ENCODE measurements at regions not wholly inside any gene's neighbourhood (a gene's known extent, or its start where the extent isn't known, plus 50 kb on each side); places are given as distances from the start of the nearest gene placed in this dataset.
"Not testable (repeated sequence)": the region's sequence is repeated elsewhere in the genome, so short reads cannot be mapped to it uniquely, and the experiment has no call there.

DNA sequence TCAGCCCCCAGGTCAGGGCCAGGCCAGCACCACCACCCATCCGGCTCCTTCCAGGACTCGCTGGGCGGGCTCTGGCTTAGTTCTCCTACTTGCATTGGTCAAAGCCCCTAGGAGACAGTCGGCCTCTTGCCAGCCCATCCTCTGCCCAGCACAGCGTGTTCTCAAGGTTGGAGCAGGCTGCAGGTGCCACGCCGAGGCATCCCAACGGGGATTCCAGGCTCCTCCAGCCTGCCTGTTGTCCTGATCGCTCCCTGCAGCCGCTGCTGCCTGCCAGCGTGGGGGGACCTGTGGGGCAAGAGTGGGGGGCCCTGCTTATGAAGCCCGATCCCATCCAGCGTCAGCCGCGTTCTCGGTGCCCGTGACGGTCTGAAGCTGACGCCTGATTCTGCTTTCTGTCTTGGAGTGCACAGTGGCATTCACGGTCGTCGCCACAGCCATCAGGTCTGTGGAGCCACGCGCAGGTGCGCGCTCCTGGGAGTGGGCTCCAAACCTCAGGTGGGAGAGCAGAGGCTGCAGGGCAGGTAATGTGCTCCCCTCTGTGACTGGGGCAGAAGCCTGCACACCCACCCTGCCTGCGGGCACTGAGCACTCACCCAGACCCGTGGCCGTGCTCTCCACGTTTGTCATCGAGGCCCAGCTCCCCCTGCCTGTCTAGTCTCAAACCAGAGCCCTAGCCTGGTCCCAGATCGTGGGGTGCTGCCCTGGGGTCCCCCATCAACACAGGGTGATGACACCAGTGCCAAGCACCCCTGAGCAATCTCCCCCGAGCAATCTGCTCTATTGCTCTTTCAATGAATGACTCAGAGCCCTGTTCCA lies 991.6 kb downstream of the BRD1 start:
- DNase-seq (ENCODE audit: low spot score): no peak

DNA sequence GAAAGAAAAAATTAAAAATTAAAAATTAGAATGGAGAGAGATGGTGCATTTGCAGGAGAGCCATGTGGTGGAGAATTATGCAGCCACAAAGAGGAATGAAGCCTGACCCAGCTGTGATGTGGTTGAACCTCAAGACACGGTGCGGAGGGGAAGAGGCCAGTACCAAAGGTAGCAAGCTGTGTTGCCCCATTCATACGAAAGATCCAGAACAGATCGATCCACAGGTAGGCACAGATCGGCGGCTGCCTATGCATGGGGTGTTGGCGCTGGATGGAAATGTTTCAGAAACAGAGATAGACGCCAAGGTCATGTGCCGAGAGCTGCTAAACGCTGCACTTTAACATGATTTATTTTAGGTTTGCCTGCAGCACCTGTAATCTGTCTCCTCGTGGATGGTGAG lies 992.3 kb downstream of the BRD1 start:
- DNase-seq (ENCODE audit: low spot score): no peak

DNA sequence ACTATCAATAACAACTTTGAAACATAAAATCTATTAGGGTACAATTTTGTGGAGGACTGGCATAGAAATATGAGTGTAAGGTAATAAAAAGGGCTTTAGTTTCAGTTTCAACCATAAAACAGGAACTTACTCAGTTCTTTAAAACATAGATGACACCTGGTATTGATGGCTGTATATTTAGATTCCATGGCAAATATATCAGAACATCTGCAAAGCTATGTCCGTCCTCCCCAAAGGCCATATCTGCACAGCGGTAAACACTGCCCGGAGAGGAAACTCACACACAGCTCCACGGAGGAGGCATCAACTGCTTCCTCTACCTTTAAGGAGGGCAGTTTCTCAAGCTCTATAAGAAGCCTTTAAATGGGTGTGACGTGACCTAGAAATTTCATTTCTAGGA lies 993.3 kb downstream of the BRD1 start:
- DNase-seq (ENCODE audit: low spot score): no peak

DNA sequence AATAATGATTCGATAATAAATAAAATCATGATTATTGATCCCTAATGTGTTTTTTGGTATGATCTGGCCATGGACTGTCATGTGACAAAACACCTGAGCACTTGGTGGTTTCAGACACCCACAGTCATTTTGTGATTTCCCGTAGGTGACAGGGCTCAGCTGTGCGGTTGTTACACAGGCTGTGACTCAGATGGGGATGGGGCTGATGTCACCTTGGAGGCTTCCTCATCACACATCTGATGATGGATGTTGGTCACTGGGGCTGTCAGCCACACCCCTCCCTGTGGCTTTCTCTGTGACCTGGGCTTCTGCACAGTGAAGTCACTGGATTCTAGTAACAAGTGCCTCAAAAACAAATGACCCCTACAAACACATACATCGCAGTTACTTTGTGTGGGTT lies 995.1 kb downstream of the BRD1 start:
- peak; percentile 93 for DNase-seq (ENCODE audit: low spot score)

DNA sequence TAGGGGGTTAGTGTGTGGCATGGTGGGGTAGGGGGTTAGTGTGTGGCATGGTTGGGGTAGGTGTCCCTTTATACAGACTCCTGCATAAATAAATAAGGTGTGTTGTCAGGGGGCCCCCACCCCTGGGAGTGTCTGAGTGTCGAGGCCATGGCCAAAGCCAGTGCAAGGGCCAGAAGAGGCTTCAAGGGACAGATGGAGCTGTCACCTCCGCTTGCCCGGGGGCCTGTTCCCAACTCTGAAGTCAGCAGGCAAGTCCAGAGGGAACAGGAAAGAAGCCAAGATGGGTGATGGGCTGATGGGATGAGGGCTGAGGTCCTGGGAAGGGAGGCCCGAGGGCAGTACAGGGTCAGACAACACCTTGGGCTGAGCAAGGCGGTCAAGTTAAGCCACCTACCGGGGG lies 997.8 kb downstream of the BRD1 start:
- DNase-seq (ENCODE audit: low spot score): no peak

DNA sequence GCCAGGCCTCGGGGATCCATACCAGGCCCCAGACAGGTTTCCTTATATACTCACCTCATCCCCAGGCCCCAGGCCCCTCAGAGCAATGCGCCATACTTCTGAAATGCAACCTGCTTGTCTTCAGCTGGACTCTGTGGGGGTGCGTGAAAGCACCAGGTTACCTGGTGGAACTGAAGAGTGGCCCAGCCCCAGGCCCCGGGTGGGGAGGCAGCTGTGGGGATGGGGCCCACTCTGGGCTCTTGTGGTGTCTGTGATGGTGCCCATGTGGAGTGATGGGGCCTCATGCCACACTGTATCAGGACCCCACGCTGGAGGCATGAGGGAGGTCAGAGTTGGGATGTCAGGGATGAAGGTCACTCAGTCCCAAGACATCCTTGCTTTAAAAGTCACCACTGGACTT lies 999.0 kb downstream of the BRD1 start:
- no peak for DNase-seq (ENCODE audit: low spot score)

DNA sequence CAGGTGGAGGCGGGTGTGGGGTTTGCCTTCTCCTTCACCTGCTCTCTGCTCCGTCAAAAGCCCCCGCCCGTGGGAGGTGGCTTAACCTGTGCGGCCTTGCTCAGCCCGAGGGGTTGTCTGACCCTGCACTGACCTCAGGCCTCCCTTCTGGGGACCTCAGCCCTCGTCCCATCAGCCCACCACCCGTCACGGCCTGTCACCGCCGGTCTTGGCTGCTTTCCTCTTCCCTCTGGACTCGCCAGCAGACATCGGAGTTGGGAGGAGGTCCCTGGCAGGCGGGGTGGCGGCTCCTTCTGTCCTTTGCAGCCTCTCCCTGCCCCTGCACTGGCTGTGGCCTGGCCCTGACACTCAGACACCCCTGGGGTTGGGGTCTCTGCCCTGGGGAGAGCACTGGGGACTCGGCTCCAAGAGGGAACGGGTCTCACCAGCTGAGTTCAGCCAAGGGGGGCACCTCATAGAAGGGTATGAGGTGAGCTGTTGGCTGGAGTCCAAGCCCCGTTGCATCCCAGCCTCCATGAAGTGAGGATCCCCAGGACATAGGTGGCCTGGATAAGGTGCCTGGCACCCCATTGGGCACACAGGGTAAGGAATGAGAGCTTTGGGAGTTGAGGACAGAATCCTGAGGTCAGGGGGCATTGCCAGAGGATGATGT lies 999.6 kb downstream of the BRD1 start:
- no peak for DNase-seq (ENCODE audit: low spot score)

DNA sequence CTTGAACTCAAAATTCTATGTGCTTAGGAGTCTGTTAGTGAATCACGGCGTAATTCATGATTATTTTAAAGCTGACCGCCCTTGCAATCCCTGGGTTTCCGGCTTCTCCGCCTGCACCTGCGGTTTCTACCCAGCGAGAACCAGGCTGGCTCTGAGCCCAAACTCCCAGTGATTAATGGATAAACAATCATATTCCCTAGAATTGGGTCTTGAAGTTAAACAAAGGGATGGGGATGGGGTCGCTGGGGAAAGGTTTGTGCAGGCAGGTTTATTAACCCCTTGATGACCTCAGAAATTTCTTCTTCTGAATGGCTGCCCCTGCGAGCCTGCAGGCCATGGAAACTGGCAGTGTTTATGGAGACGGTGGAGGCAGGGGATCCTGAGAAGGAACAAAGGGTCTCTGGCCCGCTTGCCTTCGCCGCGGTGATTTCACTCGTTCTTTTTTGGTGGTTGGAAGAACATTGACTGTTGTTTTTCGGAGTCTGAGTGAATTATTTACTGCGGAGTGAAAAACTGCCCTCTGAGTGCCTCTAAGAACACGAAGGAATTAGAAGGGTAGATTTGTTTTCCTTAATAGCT lies 1000.3 kb downstream of the BRD1 start:
- DNase-seq (ENCODE audit: low spot score): peak; percentile 16

DNA sequence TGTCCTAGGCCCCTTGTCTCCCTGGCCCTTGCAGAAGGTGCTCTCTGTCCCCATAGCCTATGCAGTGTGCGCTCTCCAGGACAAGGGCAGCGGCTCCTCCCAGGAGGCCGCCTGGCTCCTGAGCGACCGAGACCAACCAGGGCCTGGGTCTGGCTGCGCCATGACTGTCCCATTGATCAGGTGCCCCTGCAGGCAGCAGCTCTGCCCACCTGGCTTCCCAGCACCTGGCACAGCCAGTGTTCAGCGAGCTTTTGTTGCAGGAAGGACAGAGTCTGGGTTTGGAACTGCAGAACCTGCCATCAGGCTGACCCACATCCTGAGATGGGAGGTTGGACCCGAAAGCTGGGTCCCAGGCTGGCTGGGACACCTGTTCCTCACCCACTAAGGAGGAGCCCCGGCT lies 1001.1 kb downstream of the BRD1 start:
- no peak for DNase-seq (ENCODE audit: low spot score)

DNA sequence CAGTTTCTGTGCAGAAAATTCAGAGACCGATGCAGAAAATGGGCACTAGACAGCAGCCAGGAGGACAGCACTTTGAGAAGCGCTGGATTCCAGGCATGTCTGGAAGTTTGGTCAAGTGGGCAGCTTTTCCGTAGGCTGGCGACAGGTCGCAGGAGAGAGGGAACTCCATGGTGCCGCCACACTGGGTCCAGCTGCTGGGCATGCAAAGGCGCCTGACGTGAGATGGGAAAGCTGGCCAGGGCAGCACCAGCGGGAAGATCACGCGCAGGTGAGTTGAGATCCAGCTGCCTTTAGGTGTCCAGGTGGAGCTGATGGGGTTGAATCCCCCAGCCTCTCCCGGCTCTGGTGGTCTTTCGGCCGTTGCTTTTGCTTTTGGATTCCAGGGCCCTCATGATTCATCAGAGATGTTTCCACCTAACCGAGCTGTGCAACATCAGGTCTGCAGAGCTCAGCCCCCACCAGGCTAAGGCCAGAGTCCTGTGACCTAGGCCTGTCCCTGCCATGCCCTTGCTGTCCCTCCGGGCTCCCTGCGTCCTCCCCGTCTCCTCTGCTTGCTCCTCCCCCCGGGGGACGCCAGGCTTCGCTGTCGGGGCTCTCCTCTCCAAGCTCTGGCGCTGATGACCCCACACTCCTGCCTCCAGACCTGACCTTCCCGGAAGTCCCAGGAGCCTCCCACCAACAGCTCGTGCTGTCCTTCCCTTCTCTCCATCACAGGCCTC lies 1001.7 kb downstream of the BRD1 start:
- DNase-seq (ENCODE audit: low spot score): no peak

DNA sequence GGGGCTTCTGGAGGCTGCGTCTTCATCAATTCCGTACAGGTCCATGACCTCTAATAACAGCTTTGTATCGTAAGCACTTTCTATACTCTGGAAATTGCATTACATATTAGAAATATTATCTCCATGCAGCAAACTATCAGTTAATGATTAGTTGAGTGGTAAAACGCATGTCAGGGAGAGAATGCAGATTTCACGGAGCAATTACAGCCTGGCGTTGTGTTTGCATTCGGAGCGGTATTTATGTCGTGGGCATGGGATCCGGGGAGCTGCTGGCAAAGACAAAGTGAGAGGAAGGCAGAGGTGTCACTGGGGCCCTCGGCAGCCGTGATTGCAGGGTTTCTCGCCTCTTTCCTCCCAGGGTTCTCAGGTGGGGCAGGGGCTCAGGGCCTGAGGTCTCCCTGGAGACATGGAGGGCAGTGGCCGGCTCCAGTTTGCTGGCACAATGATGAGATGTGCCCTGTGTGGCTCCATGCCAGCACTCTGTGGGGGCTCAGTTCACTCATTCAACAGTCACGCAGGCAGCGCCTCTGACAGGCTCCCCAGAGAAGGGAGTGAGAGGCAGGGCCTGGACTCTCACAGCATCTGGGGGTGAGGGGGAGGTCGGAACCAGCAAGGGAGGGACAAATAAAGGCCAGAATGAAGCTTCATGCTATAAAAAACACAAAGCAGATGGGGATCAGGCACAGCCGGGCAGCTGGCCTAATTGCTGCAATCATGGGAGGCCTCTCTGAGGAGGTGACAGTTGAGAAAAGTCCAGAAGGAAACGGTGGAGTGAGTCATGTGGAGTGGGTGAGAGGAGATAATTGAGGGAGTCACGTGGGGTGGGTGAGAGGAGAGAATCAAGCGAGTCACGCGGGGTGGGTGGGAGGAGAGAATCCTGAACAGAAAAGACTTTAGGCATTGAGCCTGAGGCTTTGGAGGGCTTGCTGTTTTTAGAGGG lies 1002.7 kb downstream of the BRD1 start:
- DNase-seq (ENCODE audit: low spot score): peak; percentile 18

DNA sequence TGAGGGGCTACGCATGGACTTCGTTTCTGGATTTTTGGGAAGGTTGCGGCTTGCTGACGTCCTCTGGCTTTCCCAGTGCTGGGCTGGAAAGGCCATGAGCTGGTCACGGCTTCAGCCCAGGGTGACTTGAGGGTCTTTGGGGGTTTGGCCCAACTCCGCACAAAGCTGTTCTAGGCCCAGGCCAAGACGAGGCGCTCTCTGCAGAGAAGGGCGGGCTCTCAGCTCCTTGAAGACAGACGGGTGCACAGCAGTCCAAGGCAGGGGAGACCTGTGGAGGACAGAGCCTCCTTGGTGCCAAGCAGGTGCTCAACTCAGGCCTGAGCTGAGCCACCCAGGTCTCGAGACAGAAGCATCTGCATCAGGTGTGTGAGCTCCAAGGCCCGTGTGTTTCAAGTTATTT lies 1003.7 kb downstream of the BRD1 start:
- no peak for DNase-seq (ENCODE audit: low spot score)

DNA sequence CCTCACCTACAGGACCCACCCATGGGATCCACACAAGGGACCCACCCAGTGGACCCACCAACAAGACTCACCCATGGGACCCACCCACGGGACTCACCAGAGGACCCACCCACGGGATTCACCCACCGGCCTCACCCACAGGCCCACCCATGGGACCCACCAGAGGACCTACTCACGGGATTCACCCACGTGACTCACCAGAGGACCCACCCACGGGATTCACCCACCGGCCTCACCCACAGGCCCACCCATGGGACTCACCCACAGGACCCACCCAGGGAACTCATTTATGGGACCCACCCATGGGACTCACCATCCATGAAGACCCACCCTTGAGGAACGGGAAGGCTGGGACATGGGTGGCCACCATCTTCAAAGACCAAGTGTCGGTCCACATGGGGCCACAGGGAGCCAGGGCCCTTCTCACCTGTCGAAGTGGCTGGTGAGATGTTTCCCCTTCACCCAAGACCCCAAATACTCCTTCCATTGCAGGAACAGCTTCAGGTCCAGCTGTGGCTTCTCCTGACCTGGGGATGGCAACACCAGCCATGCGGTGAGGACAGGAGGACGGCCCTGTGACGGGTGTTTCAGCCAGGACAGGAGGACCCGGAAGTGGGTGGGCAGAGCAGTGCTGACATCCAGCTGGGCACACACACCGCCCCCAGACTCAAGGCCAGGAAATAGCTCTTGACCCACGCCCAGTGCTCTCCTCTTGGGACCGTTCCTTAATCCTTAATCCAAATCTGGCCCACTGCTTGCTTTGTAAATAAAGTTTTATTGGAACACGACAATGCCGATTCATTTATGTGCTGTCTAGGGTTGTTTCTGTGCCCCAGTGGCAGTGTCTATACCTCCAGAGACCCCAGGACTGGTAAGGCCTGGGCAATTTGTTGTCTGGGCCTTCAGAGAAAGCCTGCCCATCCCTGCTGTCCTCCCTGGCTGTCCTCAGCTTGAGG lies 1005.1 kb downstream of the BRD1 start:
- DNase-seq (ENCODE audit: low spot score): no peak

DNA sequence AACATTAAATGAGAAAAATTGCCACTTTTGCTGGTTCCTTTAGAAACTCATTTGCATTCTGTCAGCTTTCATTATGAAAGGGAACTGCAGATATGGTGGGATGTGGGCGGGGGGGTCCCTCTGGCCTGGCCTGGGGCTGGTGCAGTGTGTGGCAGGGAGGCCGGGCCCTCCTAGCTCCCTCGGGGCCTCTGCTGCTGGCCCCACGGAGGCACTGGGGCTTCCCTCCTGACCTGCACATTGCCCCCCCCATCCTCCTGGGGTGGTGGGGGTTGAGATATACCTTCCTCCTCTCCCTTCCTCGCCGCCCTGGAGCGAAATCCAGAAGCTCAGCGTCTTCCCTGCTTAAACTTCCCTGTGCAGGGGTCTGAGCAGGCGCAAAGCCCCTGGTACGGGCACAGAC lies 1005.9 kb downstream of the BRD1 start:
- DNase-seq (ENCODE audit: low spot score): no peak

DNA sequence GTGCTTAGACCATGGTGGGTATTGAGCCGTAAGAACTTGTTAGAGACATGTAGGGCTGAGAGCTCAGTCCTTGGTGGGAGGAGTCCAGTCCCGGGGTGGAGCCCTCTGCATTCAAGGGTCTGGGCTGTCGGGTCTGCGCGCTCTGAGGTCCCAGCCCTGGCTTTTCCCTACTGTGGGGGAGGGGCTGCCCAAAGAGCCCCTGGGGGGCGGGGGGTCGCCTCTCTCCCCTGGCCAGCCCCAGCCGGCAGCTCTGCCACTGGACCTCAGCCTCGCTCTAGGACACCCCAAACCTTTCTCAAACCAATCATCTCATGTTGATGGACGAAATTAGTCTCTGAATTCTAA lies 1006.4 kb downstream of the BRD1 start:
- no peak for DNase-seq (ENCODE audit: low spot score)

DNA sequence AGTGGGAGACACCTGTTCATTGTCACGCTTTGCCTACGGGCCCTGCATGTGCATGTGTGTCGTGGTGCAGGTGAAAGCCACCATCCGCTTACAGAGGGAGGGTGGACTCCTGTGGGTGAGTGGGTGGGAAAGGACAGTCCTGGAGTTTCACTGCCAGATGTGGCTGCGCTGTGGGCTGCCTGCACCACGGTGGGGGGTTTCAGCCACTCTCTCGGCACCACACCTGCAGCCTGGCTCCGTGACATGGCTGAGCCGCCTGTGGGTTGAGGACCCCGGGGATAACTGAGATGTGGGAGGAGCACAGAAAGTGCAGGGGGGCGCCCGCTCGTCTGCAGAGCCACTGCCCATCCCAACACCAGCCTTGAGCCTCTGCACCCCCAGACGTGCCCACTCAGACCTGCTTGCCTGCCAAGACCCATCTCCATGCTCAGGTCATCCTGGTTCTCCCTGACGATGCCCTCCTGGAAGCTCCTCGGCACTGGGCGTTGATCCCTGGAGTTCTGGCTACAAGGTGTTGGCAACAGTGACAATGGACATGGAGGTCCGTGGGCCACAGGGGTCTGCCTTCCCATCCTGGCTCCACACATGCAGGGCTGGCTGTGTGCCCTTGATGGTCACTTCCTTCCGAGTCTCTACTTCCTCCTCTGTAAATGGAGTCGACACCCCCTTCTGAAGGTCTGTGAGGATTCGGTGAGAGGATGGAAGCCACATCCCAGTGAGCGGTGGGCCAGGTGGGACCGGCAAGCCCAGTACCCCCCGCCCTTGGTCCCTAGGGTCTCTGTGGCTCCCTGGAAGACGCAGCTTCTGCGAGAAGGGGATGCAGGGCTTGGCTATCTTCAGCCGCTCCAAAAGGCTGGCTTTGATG lies 1007.0 kb downstream of the BRD1 start:
- DNase-seq (ENCODE audit: low spot score): no peak

DNA sequence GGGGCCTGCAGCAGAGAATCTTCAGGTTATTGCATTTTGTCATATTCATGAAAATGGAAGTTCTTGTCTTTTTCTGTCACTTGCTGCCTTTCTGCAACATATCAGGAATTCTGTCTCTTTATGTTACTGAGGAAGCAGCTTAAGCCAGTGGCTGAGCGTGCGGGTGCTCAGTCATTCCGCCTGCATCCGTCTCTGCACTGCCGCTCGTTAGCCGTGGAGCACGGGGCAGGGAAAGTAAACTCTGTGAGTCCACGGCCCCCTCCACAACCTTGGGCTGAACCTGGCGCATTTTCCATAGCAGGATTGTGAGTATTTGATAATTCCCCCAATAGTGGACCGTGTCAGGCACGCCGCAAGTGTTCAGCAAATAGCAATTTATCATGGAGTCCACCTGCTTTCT lies 1007.7 kb downstream of the BRD1 start:
- DNase-seq (ENCODE audit: low spot score): no peak

DNA sequence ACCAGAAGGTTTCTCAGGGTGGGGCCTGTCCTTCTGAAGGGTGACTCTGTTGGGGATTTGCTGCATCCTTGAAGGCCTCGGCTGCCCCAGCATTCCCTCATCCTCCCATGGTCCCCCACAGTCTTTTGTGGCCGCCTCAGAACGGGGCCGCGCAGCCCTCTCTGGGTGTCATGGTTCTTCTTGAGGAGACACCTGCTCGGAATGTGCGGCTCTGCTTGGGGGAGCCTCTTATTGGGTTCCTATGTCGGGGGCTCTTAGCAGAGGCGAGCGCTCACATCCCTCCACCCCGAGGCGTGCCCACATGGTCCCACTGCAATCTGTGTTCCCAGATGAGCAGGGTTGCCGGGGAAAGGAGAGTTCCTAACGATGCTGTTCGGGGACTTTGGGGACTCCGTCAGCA lies 1008.4 kb downstream of the BRD1 start:
- no peak for DNase-seq (ENCODE audit: low spot score)

DNA sequence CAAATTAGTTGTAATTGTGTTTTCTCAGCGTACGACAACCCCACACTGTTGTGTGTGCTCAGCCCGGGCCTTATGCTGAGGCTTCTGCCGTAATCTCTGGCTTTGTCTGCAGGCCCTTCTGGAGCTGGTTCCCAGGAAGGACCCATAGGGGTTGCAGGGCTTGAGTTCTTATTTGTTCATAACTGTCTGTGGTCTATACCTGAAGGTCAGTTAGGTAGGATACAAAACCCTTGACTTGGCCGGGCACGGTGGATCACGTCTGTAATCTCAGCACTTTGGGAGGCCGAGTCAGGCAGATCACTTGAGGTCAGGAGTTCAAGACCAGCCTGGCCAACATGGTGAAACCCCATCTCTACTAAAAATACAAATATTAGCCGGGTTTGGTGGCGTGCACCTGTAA lies 1010.2 kb downstream of the BRD1 start:
- DNase-seq (ENCODE audit: low spot score): not testable (repeated sequence)

DNA sequence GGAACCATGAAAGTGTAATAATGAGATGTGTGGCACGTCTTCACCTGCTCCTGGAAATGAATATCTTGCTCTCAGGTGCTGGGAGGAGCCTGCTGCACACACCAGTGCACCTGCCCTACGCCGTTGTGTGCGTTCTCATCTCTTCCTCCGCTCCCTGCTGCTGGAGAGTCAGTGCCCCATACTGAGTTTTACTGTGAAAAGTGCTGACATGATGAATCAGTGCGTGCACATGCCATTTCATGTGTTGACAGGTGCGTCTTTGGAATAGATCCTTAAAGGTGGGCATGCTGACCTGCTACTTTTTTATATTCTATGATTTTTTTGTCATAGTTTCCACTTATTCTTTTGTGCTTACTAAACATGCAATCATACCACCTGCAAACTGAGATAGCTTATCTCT lies 1015.8 kb downstream of the BRD1 start:
- DNase-seq (ENCODE audit: low spot score): no peak

All from SW480 (cell line).